ENCODE measurements at regions not wholly inside any gene's neighbourhood (a gene's known extent, or its start where the extent isn't known, plus 50 kb on each side); places are given as distances from the start of the nearest gene placed in this dataset.
"Not testable (repeated sequence)": the region's sequence is repeated elsewhere in the genome, so short reads cannot be mapped to it uniquely, and the experiment has no call there.

DNA sequence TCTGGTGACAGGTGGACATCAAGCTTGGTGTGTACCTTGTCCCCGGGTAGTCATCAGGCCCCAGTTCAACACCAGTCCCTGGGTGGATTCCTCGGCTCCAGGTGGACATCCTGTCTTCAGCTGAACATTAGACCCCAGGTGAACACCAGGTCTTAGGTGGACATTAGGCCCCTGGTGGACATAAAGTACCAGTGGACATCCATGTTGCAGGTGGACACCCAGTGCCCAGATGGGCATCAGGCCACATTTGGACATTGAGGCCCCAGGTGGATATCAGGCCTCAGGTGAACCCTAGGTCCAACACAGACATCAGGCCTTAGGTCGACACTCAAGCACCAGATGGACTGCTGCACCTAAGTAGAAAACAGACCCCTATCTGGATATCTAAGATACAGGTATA is 195.6 kb downstream of the POTEG start:
- TF ChIP-seq POLR2A (IDR thresholded peaks at IDR 0.05; ENCODE audit: extremely low read depth, insufficient read length); MYC (IDR thresholded peaks at IDR 0.05; ENCODE audit: low read depth, low read length): not testable (repeated sequence)
- TF ChIP-seq, protein P1, sequence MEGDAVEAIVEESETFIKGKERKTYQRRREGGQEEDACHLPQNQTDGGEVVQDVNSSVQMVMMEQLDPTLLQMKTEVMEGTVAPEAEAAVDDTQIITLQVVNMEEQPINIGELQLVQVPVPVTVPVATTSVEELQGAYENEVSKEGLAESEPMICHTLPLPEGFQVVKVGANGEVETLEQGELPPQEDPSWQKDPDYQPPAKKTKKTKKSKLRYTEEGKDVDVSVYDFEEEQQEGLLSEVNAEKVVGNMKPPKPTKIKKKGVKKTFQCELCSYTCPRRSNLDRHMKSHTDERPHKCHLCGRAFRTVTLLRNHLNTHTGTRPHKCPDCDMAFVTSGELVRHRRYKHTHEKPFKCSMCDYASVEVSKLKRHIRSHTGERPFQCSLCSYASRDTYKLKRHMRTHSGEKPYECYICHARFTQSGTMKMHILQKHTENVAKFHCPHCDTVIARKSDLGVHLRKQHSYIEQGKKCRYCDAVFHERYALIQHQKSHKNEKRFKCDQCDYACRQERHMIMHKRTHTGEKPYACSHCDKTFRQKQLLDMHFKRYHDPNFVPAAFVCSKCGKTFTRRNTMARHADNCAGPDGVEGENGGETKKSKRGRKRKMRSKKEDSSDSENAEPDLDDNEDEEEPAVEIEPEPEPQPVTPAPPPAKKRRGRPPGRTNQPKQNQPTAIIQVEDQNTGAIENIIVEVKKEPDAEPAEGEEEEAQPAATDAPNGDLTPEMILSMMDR (IDR thresholded peaks at IDR 0.05; ENCODE audit: low read depth, low read length), result not testable (repeated sequence)
- TF ChIP-seq, protein P2, sequence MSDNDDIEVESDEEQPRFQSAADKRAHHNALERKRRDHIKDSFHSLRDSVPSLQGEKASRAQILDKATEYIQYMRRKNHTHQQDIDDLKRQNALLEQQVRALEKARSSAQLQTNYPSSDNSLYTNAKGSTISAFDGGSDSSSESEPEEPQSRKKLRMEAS (IDR thresholded peaks at IDR 0.05; ENCODE audit: low read depth, low read length), result not testable (repeated sequence)
